SU-DHL-6 (cell line): ENCODE measurements at regions not wholly inside any gene's neighbourhood (a gene's known extent, or its start where the extent isn't known, plus 50 kb on each side); places are given as distances from the start of the nearest gene placed in this dataset.

ENCODE experiments used
- EZH2phosphoT487 ChIP-seq: fragments of 200-600 bp; sonication (generic), shearing (Covaris generic); conservative IDR thresholded peaks from 2 replicates; pipeline ENCODE4 v1.6.1; 2018; ENCODE audit warnings: mild to moderate bottlenecking, antibody characterized with exemption, low read length, moderate library complexity, mixed read lengths
- TF ChIP-seq, protein P1 (sequence below): fragments of 200-600 bp; sonication (generic); IDR thresholded peaks from one replicate; pipeline ENCODE4 v1.5.1; 2017; ENCODE audit warnings: antibody characterized with exemption, mild to moderate bottlenecking, low read length, moderate library complexity; ENCODE audit not compliant: insufficient read depth, poor library complexity, severe bottlenecking

DNA sequence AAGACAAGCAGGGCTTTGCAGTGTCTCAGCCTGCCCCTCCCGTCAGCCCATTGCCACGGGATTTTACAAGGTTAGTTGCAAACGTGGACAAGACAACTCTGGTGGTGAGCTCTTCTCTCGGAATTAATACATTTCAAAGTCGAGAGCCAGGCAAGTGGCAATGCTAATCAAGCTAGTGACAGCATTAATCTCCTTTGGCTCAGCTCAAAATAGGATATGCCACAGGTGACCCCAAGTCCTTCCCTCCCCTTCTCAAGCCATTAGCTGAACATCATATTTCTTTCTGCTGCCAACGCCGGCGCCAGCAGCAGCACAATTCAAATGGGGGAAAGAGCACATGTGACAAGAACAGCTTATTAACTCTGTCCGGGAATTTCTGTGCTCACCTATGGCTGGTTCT lies 190.1 kb downstream of the ATPSCKMT start:
- TF ChIP-seq, protein P1, sequence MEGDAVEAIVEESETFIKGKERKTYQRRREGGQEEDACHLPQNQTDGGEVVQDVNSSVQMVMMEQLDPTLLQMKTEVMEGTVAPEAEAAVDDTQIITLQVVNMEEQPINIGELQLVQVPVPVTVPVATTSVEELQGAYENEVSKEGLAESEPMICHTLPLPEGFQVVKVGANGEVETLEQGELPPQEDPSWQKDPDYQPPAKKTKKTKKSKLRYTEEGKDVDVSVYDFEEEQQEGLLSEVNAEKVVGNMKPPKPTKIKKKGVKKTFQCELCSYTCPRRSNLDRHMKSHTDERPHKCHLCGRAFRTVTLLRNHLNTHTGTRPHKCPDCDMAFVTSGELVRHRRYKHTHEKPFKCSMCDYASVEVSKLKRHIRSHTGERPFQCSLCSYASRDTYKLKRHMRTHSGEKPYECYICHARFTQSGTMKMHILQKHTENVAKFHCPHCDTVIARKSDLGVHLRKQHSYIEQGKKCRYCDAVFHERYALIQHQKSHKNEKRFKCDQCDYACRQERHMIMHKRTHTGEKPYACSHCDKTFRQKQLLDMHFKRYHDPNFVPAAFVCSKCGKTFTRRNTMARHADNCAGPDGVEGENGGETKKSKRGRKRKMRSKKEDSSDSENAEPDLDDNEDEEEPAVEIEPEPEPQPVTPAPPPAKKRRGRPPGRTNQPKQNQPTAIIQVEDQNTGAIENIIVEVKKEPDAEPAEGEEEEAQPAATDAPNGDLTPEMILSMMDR = no peak
- no peak for TF ChIP-seq EZH2phosphoT487
